ENCODE measurements at regions not wholly inside any gene's neighbourhood (a gene's known extent, or its start where the extent isn't known, plus 50 kb on each side); places are given as distances from the start of the nearest gene placed in this dataset.
"Not testable (repeated sequence)": the region's sequence is repeated elsewhere in the genome, so short reads cannot be mapped to it uniquely, and the experiment has no call there.

- DNase-seq (ENCODE audit: extremely low spot score in 2 of 2) = no peak
- H3K27ac ChIP-seq = no peak overlapping the region
- H3K9me3 ChIP-seq = no peaks in the 10 kb centered on the region
- intact Hi-C loops (cut with DNase I) = no loop called here
- no peaks in the 10 kb centered on the region for H3K4me1 ChIP-seq
- H3K27me3 ChIP-seq = no peaks in the 10 kb centered on the region
- H3K4me3 ChIP-seq = no peak overlapping the region
- TF ChIP-seq CTCF (IDR thresholded peaks at IDR 0.05) (no peak), POLR2A (IDR thresholded peaks at IDR 0.05) (no peak), POLR2AphosphoS5 (IDR thresholded peaks at IDR 0.05; ENCODE audit: insufficient read depth in 1 of 2, low read depth in 1 of 2) (no peak)
- no peaks in the 10 kb centered on the region for H3K36me3 ChIP-seq
These were observed 279.8 kb downstream of the AMY1C start for GRCh38 chr1:104029456-104029970.

GRCh38 chr1:104056786-104057185 lies 307.1 kb downstream of the AMY1C start:
- TF ChIP-seq CTCF (IDR thresholded peaks at IDR 0.05) = no peak
- TF ChIP-seq POLR2A (IDR thresholded peaks at IDR 0.05) = no peak
- no peak for TF ChIP-seq POLR2AphosphoS5 (IDR thresholded peaks at IDR 0.05; ENCODE audit: insufficient read depth in 1 of 2, low read depth in 1 of 2)
- DNase-seq (ENCODE audit: extremely low spot score in 2 of 2) = no peak
- no peak overlapping the region for H3K4me3 ChIP-seq
- H3K27ac ChIP-seq = no peak overlapping the region
- no peaks in the 10 kb centered on the region for H3K4me1 ChIP-seq
- intact Hi-C loops (cut with DNase I) = no loop called here
- no peaks in the 10 kb centered on the region for H3K36me3 ChIP-seq
- no peaks in the 10 kb centered on the region for H3K27me3 ChIP-seq
- H3K9me3 ChIP-seq = no peaks in the 10 kb centered on the region

- H3K4me1 ChIP-seq; H3K9me3 ChIP-seq; H3K27ac ChIP-seq; DNase-seq (ENCODE audit: extremely low spot score in 2 of 2); intact Hi-C loops (cut with DNase I); H3K36me3 ChIP-seq; H3K4me3 ChIP-seq; H3K27me3 ChIP-seq: not testable (repeated sequence)
These were observed 307.7 kb downstream of the AMY1C start for GRCh38 chr1:104057219-104057898.

GRCh38 chr1:104061637-104062036 lies 311.9 kb downstream of the AMY1C start:
- H3K36me3 ChIP-seq; H3K4me3 ChIP-seq; H3K9me3 ChIP-seq; H3K4me1 ChIP-seq; H3K27me3 ChIP-seq; DNase-seq (ENCODE audit: extremely low spot score in 2 of 2); H3K27ac ChIP-seq; intact Hi-C loops (cut with DNase I): not testable (repeated sequence)

- intact Hi-C loops (cut with DNase I) = no loop called here
- H3K9me3 ChIP-seq = no peaks in the 10 kb centered on the region
- no peaks in the 10 kb centered on the region for H3K36me3 ChIP-seq
- no peak for DNase-seq (ENCODE audit: extremely low spot score in 2 of 2)
- H3K4me1 ChIP-seq = no peaks in the 10 kb centered on the region
- H3K4me3 ChIP-seq = no peak overlapping the region
- TF ChIP-seq CTCF (IDR thresholded peaks at IDR 0.05) (no peak), POLR2A (IDR thresholded peaks at IDR 0.05) (no peak), POLR2AphosphoS5 (IDR thresholded peaks at IDR 0.05; ENCODE audit: insufficient read depth in 1 of 2, low read depth in 1 of 2) (no peak)
- no peaks in the 10 kb centered on the region for H3K27me3 ChIP-seq
- no peak overlapping the region for H3K27ac ChIP-seq
These were observed 314.7 kb downstream of the AMY1C start for GRCh38 chr1:104064399-104064798.

GRCh38 chr1:104072915-104073371 lies 323.2 kb downstream of the AMY1C start:
- Histone ChIP-seq H3K9me3 (no peaks in the 10 kb centered on the region), H3K36me3 (no peaks in the 10 kb centered on the region), H3K27ac (no peak overlapping the region), H3K4me1 (no peaks in the 10 kb centered on the region), H3K27me3 (no peaks in the 10 kb centered on the region), H3K4me3 (no peak overlapping the region)
- DNase-seq (ENCODE audit: extremely low spot score in 2 of 2) = no peak
- intact Hi-C loops (cut with DNase I) = no loop called here
- no peak for TF ChIP-seq POLR2AphosphoS5 (IDR thresholded peaks at IDR 0.05; ENCODE audit: insufficient read depth in 1 of 2, low read depth in 1 of 2)
- TF ChIP-seq POLR2A (IDR thresholded peaks at IDR 0.05) = no peak
- no peak for TF ChIP-seq CTCF (IDR thresholded peaks at IDR 0.05)
